H1 (cell line): ENCODE measurements at regions not wholly inside any gene's neighbourhood (a gene's known extent, or its start where the extent isn't known, plus 50 kb on each side); places are given as distances from the start of the nearest gene placed in this dataset.

ENCODE experiments used
- CTCF ChIP-seq, 3 experiments: IDR thresholded peaks; 1 replicate in 2 of 3; 2 replicates in 1 of 3; pipeline versions ENCODE4 v1.5.1 to v1.6.1; 2011; ENCODE audit warnings: low read length in 3 of 3, mild to moderate bottlenecking in 3 of 3, inconsistent platforms in 2 of 3, low read depth in 1 of 3, moderate library complexity in 1 of 3; ENCODE audit not compliant: insufficient read depth in 1 of 3; ENCODE audit errors: control extremely low read depth in 1 of 3
- EGR1 ChIP-seq: IDR thresholded peaks from 2 replicates; pipeline ENCODE4 v1.6.1; 2011; ENCODE audit warnings: low read depth, low read length, borderline replicate concordance

- TF ChIP-seq EGR1 (no peak), CTCF (IDR thresholded peaks at IDR 0.05; ENCODE audit: control extremely low read depth in 1 of 3, insufficient read depth in 1 of 3, low read depth in 1 of 3, low read length in 3 of 3) (no peak)
These were observed 126.6 kb upstream of the RMDN2 start for GRCh38 chr2:37798315-37799005.
